Effector memory CD8-positive, alpha-beta T cell (primary cell): ENCODE measurements at regions not wholly inside any gene's neighbourhood (a gene's known extent, or its start where the extent isn't known, plus 50 kb on each side); places are given as distances from the start of the nearest gene placed in this dataset.

Experiments used
- ATAC-seq: fragments of 150-1000 bp; cut with Tn5 transposase; replicated peaks from 2 replicates; pipeline ENCODE4 v1.10.0; 2021; ENCODE audit warnings: mild to moderate bottlenecking, moderate library complexity
- DNase-seq, 3 experiments: peaks; one replicate each; pipeline ENCODE4 v3.0.0; 2021
- H3K27ac Mint-ChIP-seq, 2 donors: one replicate each; pipeline ENCODE4 v1.8.0; 2022; ENCODE audit warnings: mild to moderate bottlenecking in 2 of 2, mixed read lengths in 2 of 2, moderate library complexity in 2 of 2
- H3K27me3 Mint-ChIP-seq, 2 donors: one replicate each; pipeline ENCODE4 v1.8.0; 2022; ENCODE audit warnings: mixed read lengths in 2 of 2
- H3K36me3 Mint-ChIP-seq: one replicate; pipeline ENCODE4 v1.8.0; 2022; ENCODE audit warnings: mild to moderate bottlenecking, moderate library complexity, mixed read lengths; ENCODE audit not compliant: insufficient read depth
- H3K4me1 Mint-ChIP-seq, 2 donors: one replicate each; pipeline ENCODE4 v1.8.0; 2022; ENCODE audit warnings: low read depth in 2 of 2, mixed read lengths in 2 of 2
- H3K4me3 Mint-ChIP-seq, 2 donors: one replicate each; pipeline ENCODE4 v1.8.0; 2022; ENCODE audit warnings: mild to moderate bottlenecking in 2 of 2, mixed read lengths in 2 of 2, moderate library complexity in 2 of 2
- H3K9me3 Mint-ChIP-seq, 2 donors: one replicate each; pipeline ENCODE4 v1.8.0; 2022; ENCODE audit warnings: mixed read lengths in 2 of 2

GRCh38 chr7:21092766-21093702 lies 306.3 kb upstream of the SP8 start:
- Mint-ChIP-seq H3K9me3 (no peaks in the 10 kb centered on the region), H3K36me3 (no peaks in the 10 kb centered on the region), H3K27me3 (peaks cover 6 to 17% of the 10 kb centered on the region in 2 donors), H3K4me1 (no peaks in the 10 kb centered on the region), H3K27ac (no peak overlapping the region), H3K4me3 (no peak overlapping the region)
- DNase-seq (no peak), ATAC-seq (no peak)

GRCh38 chr7:21094589-21094988 lies 307.9 kb upstream of the SP8 start:
- Mint-ChIP-seq H3K27ac (no peak overlapping the region), H3K36me3 (no peaks in the 10 kb centered on the region), H3K27me3 (peaks cover 6 to 17% of the 10 kb centered on the region in 2 donors), H3K9me3 (no peaks in the 10 kb centered on the region), H3K4me3 (no peak overlapping the region), H3K4me1 (no peaks in the 10 kb centered on the region)
- ATAC-seq: no peak
- no peak for DNase-seq

- H3K4me3 Mint-ChIP-seq: no peak overlapping the region
- ATAC-seq (no peak), DNase-seq (no peak)
- no peaks in the 10 kb centered on the region for H3K9me3 Mint-ChIP-seq
- no peaks in the 10 kb centered on the region for H3K4me1 Mint-ChIP-seq
- H3K36me3 Mint-ChIP-seq: no peaks in the 10 kb centered on the region
- H3K27ac Mint-ChIP-seq: no peak overlapping the region
- peaks cover 23 to 26% of the 10 kb centered on the region in 2 donors for H3K27me3 Mint-ChIP-seq
These were observed 312.7 kb upstream of the SP8 start for GRCh38 chr7:21099432-21099831.

- Mint-ChIP-seq H3K9me3 (no peaks in the 10 kb centered on the region), H3K36me3 (no peaks in the 10 kb centered on the region), H3K27ac (no peak overlapping the region), H3K4me3 (no peak overlapping the region), H3K27me3 (peaks cover 25 to 30% of the 10 kb centered on the region in 2 donors), H3K4me1 (no peaks in the 10 kb centered on the region)
- ATAC-seq: no peak
- no peak for DNase-seq
These were observed 313.3 kb upstream of the SP8 start for GRCh38 chr7:21099955-21100354.

- Mint-ChIP-seq H3K27ac (no peak overlapping the region), H3K4me3 (no peak overlapping the region), H3K36me3 (no peaks in the 10 kb centered on the region), H3K4me1 (no peaks in the 10 kb centered on the region), H3K27me3 (peaks cover 30 to 36% of the 10 kb centered on the region in 2 donors), H3K9me3 (no peaks in the 10 kb centered on the region)
- DNase-seq: no peak
- no peak for ATAC-seq
These were observed 314.9 kb upstream of the SP8 start for GRCh38 chr7:21101541-21101940.

GRCh38 chr7:21103426-21104123 lies 316.9 kb upstream of the SP8 start:
- Mint-ChIP-seq H3K27me3 (peaks cover 28 to 46% of the 10 kb centered on the region in 2 donors), H3K9me3 (no peaks in the 10 kb centered on the region), H3K4me1 (no peaks in the 10 kb centered on the region), H3K27ac (no peak overlapping the region), H3K36me3 (no peaks in the 10 kb centered on the region), H3K4me3 (no peak overlapping the region)
- no peak for ATAC-seq
- DNase-seq: no peak

- ATAC-seq (no peak), DNase-seq (no peak)
- H3K27ac Mint-ChIP-seq: no peak overlapping the region
- peaks cover 28 to 46% of the 10 kb centered on the region in 2 donors for H3K27me3 Mint-ChIP-seq
- H3K4me3 Mint-ChIP-seq: no peak overlapping the region
- H3K9me3 Mint-ChIP-seq: no peaks in the 10 kb centered on the region
- no peaks in the 10 kb centered on the region for H3K36me3 Mint-ChIP-seq
- no peaks in the 10 kb centered on the region for H3K4me1 Mint-ChIP-seq
These were observed 317.4 kb upstream of the SP8 start for GRCh38 chr7:21104124-21104500.

GRCh38 chr7:21106296-21106732 lies 319.6 kb upstream of the SP8 start:
- no peaks in the 10 kb centered on the region for H3K9me3 Mint-ChIP-seq
- H3K27ac Mint-ChIP-seq: no peak overlapping the region
- H3K36me3 Mint-ChIP-seq: no peaks in the 10 kb centered on the region
- H3K4me1 Mint-ChIP-seq: no peaks in the 10 kb centered on the region
- ATAC-seq (no peak), DNase-seq (no peak)
- no peak overlapping the region for H3K4me3 Mint-ChIP-seq
- H3K27me3 Mint-ChIP-seq: peaks cover 25 to 46% of the 10 kb centered on the region in 2 donors

GRCh38 chr7:21107101-21107500 lies 320.4 kb upstream of the SP8 start:
- H3K4me3 Mint-ChIP-seq: no peak overlapping the region
- H3K27ac Mint-ChIP-seq: no peak overlapping the region
- DNase-seq (no peak), ATAC-seq (no peak)
- no peaks in the 10 kb centered on the region for H3K4me1 Mint-ChIP-seq
- peaks cover 25 to 49% of the 10 kb centered on the region in 2 donors for H3K27me3 Mint-ChIP-seq
- no peaks in the 10 kb centered on the region for H3K36me3 Mint-ChIP-seq
- H3K9me3 Mint-ChIP-seq: no peaks in the 10 kb centered on the region

- peaks cover 29 to 39% of the 10 kb centered on the region in 2 donors for H3K27me3 Mint-ChIP-seq
- H3K36me3 Mint-ChIP-seq: no peaks in the 10 kb centered on the region
- no peaks in the 10 kb centered on the region for H3K9me3 Mint-ChIP-seq
- H3K4me3 Mint-ChIP-seq: no peak overlapping the region
- no peak overlapping the region for H3K27ac Mint-ChIP-seq
- no peak for DNase-seq
- H3K4me1 Mint-ChIP-seq: no peaks in the 10 kb centered on the region
- ATAC-seq: no peak
These were observed 319.7 kb upstream of the SP4 start for GRCh38 chr7:21108182-21108581.

GRCh38 chr7:21113609-21114415 lies 314.1 kb upstream of the SP4 start:
- Mint-ChIP-seq H3K27me3 (peaks cover 29% of the 10 kb centered on the region in 2 donors), H3K27ac (no peak overlapping the region), H3K36me3 (peaks cover 2% of the 10 kb centered on the region), H3K4me1 (no peaks in the 10 kb centered on the region), H3K4me3 (no peak overlapping the region), H3K9me3 (no peaks in the 10 kb centered on the region)
- DNase-seq (no peak), ATAC-seq (no peak)

GRCh38 chr7:21123586-21123985 lies 304.3 kb upstream of the SP4 start:
- DNase-seq (no peak), ATAC-seq (no peak)
- no peaks in the 10 kb centered on the region for H3K36me3 Mint-ChIP-seq
- no peak overlapping the region for H3K27ac Mint-ChIP-seq
- H3K4me1 Mint-ChIP-seq: no peaks in the 10 kb centered on the region
- H3K27me3 Mint-ChIP-seq: peaks cover 5 to 16% of the 10 kb centered on the region in 2 donors
- H3K9me3 Mint-ChIP-seq: no peaks in the 10 kb centered on the region
- no peak overlapping the region for H3K4me3 Mint-ChIP-seq

- Mint-ChIP-seq H3K9me3 (no peaks in the 10 kb centered on the region), H3K4me3 (no peak overlapping the region), H3K27me3 (peaks cover 17 to 19% of the 10 kb centered on the region in 2 donors), H3K4me1 (no peaks in the 10 kb centered on the region), H3K36me3 (no peaks in the 10 kb centered on the region), H3K27ac (no peak overlapping the region)
- ATAC-seq: no peak
- no peak for DNase-seq
These were observed 302.6 kb upstream of the SP4 start for GRCh38 chr7:21125297-21125696.
